BLaER1 (cell line): ENCODE measurements at regions not wholly inside any gene's neighbourhood (a gene's known extent, or its start where the extent isn't known, plus 50 kb on each side); places are given as distances from the start of the nearest gene placed in this dataset.
A peak's percentile ranks its signal among the peaks of the same experiment; 100 is the strongest.

Experiments used
- H3K27ac ChIP-seq: shearing (Covaris generic); formaldehyde crosslinking; 2 replicates; pipeline ENCODE4 v1.8.1; 2022
- H3K27me3 ChIP-seq: shearing (Covaris generic); formaldehyde crosslinking; 2 replicates; pipeline ENCODE4 v1.8.1; 2022
- H3K36me3 ChIP-seq: shearing (Covaris generic); formaldehyde crosslinking; 2 replicates; pipeline ENCODE4 v1.8.1; 2022
- H3K4me1 ChIP-seq: shearing (Covaris generic); formaldehyde crosslinking; 2 replicates; pipeline ENCODE4 v1.8.1; 2022
- H3K4me2 ChIP-seq: shearing (Covaris generic); formaldehyde crosslinking; 2 replicates; pipeline ENCODE4 v1.8.1; 2022
- H3K4me3 ChIP-seq: shearing (Covaris generic); formaldehyde crosslinking; 2 replicates; pipeline ENCODE4 v1.8.1; 2022
- H3K9ac ChIP-seq: shearing (Covaris generic); formaldehyde crosslinking; 2 replicates; pipeline ENCODE4 v1.8.1; 2022
- H3K9me3 ChIP-seq: shearing (Covaris generic); formaldehyde crosslinking; 2 replicates; pipeline ENCODE4 v1.8.1; 2022
- H4K20me1 ChIP-seq: shearing (Covaris generic); formaldehyde crosslinking; 2 replicates; pipeline ENCODE4 v1.8.1; 2022
- Cebpa-rat ChIP-seq: shearing (Covaris generic); IDR thresholded peaks from 2 replicates; pipeline ENCODE4 v1.8.1; 2022

DNA sequence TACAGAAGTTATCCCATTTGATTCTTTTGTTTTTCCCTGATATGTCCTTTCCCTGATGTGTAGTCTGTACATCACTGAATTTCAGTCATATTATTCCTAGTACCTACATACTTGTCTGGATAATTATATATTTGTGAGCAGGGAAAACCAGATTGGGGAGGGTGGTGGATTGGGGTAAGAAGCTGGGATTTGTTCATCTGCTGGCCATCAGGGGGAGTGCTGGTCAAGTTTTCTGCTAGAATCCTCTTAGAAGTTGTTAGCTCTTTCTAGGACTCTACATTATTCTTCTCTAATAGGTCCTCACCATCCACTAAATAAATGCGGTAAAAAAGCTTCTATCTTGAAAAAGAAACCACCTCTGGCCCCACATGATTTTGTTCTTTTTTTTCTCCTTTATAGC is 232.7 kb upstream of the TAC1 start:
- Histone ChIP-seq H3K27me3 (no peaks in the 10 kb centered on the region), H3K9ac (no peak overlapping the region), H3K27ac (no peak overlapping the region), H3K36me3 (no peaks in the 10 kb centered on the region), H3K4me3 (no peak overlapping the region), H3K9me3 (no peaks in the 10 kb centered on the region), H3K4me2 (no peak overlapping the region), H4K20me1 (no peaks in the 10 kb centered on the region), H3K4me1 (no peaks in the 10 kb centered on the region)
- TF ChIP-seq Cebpa-rat, result no peak

- no peak overlapping the region for H3K4me3 ChIP-seq
- no peaks in the 10 kb centered on the region for H4K20me1 ChIP-seq
These were observed 228.4 kb upstream of the TAC1 start for GRCh38 chr7:97503367-97504094.

DNA sequence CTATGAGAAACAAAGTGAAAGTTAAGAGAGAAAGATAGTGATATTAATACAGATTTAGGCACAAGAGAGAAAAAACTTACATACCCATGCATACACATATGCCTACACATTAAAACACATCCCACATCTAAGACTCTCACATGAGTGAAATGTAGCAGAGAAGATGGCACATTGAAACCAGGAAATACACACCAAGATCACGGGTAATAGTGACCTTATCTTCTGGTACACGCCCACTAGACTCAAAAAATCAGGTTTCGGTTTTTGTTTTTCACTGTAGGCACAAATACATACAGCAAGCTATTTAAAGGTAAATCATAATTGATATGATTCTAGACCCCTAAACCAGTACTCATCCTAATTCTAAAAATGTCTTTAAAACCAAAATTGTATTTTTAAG is 225.2 kb upstream of the TAC1 start:
- H3K9ac ChIP-seq, result no peak overlapping the region
- H3K4me3 ChIP-seq, result no peak overlapping the region
- no peaks in the 10 kb centered on the region for H3K4me1 ChIP-seq
- no peaks in the 10 kb centered on the region for H3K9me3 ChIP-seq
- H3K27ac ChIP-seq, result no peak overlapping the region
- TF ChIP-seq Cebpa-rat, result no peak
- H4K20me1 ChIP-seq, result no peaks in the 10 kb centered on the region
- H3K36me3 ChIP-seq, result no peaks in the 10 kb centered on the region
- no peaks in the 10 kb centered on the region for H3K27me3 ChIP-seq
- H3K4me2 ChIP-seq, result no peak overlapping the region

More at GRCh38 chr7:97503367-97504094, 228.4 kb upstream of the TAC1 start:
- TF ChIP-seq Cebpa-rat, result no peak
- no peak overlapping the region for H3K9ac ChIP-seq
- no peaks in the 10 kb centered on the region for H3K36me3 ChIP-seq
- H3K4me1 ChIP-seq, result no peaks in the 10 kb centered on the region
- no peaks in the 10 kb centered on the region for H3K9me3 ChIP-seq
- no peak overlapping the region for H3K27ac ChIP-seq
- no peaks in the 10 kb centered on the region for H3K27me3 ChIP-seq
- H3K4me2 ChIP-seq, result no peak overlapping the region

- TF ChIP-seq Cebpa-rat, result no peak
- no peak overlapping the region for H3K4me2 ChIP-seq
- H3K4me3 ChIP-seq, result no peak overlapping the region
- no peak overlapping the region for H3K27ac ChIP-seq
- H3K9ac ChIP-seq, result no peak overlapping the region
- no peaks in the 10 kb centered on the region for H3K27me3 ChIP-seq
- no peaks in the 10 kb centered on the region for H3K4me1 ChIP-seq
- no peaks in the 10 kb centered on the region for H4K20me1 ChIP-seq
- H3K9me3 ChIP-seq, result no peaks in the 10 kb centered on the region
- H3K36me3 ChIP-seq, result no peaks in the 10 kb centered on the region
These were observed 219.3 kb upstream of the TAC1 start for GRCh38 chr7:97512441-97513207.

GRCh38 chr7:97513326-97513725 is 218.6 kb upstream of the TAC1 start:
- H3K9me3 ChIP-seq, result no peaks in the 10 kb centered on the region
- H3K9ac ChIP-seq, result no peak overlapping the region
- no peaks in the 10 kb centered on the region for H4K20me1 ChIP-seq
- H3K4me3 ChIP-seq, result no peak overlapping the region
- H3K27ac ChIP-seq, result no peak overlapping the region
- H3K4me1 ChIP-seq, result no peaks in the 10 kb centered on the region
- no peaks in the 10 kb centered on the region for H3K27me3 ChIP-seq
- H3K36me3 ChIP-seq, result no peaks in the 10 kb centered on the region
- no peak for TF ChIP-seq Cebpa-rat
- H3K4me2 ChIP-seq, result no peak overlapping the region

DNA sequence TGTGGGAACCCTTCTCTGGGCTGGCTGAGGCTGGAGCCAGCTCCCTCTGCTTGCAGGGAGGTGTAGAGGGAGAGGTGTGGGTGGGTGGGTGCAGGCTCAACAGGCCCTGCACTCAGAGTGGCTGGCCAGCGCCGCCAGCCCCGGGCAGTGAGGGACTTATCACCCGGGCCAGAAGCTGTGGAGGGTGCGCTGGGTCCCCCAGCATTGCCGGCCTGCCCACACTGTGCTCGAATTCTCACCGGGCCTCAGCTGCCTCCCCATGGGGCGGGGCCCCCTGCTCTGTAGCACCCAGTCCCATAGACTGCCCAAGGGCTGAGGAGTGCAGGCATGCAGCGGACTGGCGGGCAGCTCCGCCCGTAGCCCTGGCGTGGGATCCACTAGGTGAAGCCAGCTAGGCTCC is 190.7 kb upstream of the TAC1 start:
- no peaks in the 10 kb centered on the region for H3K36me3 ChIP-seq
- peaks cover 13% of the 10 kb centered on the region for H3K9me3 ChIP-seq
- no peaks in the 10 kb centered on the region for H3K4me1 ChIP-seq
- no peaks in the 10 kb centered on the region for H3K27me3 ChIP-seq
- TF ChIP-seq Cebpa-rat, result no peak
- H3K4me3 ChIP-seq, result no peak overlapping the region
- H4K20me1 ChIP-seq, result no peaks in the 10 kb centered on the region
- H3K9ac ChIP-seq, result no peak overlapping the region
- no peak overlapping the region for H3K27ac ChIP-seq
- H3K4me2 ChIP-seq, result no peak overlapping the region

GRCh38 chr7:97555857-97556421 is 175.9 kb upstream of the TAC1 start:
- Histone ChIP-seq H3K4me3 (no peak overlapping the region), H3K4me2 (no peak overlapping the region), H3K9me3 (no peaks in the 10 kb centered on the region), H3K27me3 (no peaks in the 10 kb centered on the region), H3K36me3 (no peaks in the 10 kb centered on the region), H3K9ac (no peak overlapping the region), H3K27ac (no peak overlapping the region), H3K4me1 (no peaks in the 10 kb centered on the region), H4K20me1 (no peaks in the 10 kb centered on the region)
- TF ChIP-seq Cebpa-rat, result no peak

GRCh38 chr7:97565665-97566064 is 166.2 kb upstream of the TAC1 start:
- no peak for TF ChIP-seq Cebpa-rat
- H3K4me3 ChIP-seq, result no peak overlapping the region
- H3K27ac ChIP-seq, result no peak overlapping the region
- no peaks in the 10 kb centered on the region for H3K9me3 ChIP-seq
- no peaks in the 10 kb centered on the region for H3K27me3 ChIP-seq
- H3K36me3 ChIP-seq, result no peaks in the 10 kb centered on the region
- H3K4me1 ChIP-seq, result no peaks in the 10 kb centered on the region
- no peak overlapping the region for H3K9ac ChIP-seq
- H4K20me1 ChIP-seq, result no peaks in the 10 kb centered on the region
- no peak overlapping the region for H3K4me2 ChIP-seq

GRCh38 chr7:97573065-97573464 is 158.8 kb upstream of the TAC1 start:
- Histone ChIP-seq H3K4me3 (no peak overlapping the region), H3K9me3 (no peaks in the 10 kb centered on the region), H3K27me3 (no peaks in the 10 kb centered on the region), H3K4me2 (no peak overlapping the region), H3K9ac (no peak overlapping the region), H4K20me1 (no peaks in the 10 kb centered on the region), H3K4me1 (peaks cover 5% of the 10 kb centered on the region), H3K27ac (no peak overlapping the region), H3K36me3 (no peaks in the 10 kb centered on the region)
- no peak for TF ChIP-seq Cebpa-rat

DNA sequence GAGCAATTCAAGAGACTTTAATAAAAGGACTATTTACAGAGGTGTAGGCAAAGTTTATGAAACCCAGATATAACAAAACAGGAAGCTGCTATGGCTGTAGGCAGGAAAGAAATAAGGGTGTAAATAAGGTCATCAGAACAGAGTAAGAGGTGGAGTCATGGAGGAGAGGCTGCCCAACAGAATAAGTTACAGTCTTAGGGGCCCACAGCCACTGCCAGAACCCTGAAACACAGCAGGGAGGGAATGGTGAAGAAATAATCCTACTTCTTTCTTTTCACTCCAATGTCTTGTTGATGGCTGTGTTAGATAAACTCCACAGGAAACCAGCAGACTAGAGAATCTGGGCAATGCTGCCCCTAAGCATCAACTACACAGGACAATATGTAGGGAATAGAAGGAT is 155.8 kb upstream of the TAC1 start:
- no peaks in the 10 kb centered on the region for H3K36me3 ChIP-seq
- H3K9ac ChIP-seq, result no peak overlapping the region
- no peaks in the 10 kb centered on the region; the same call in 1 of the 2 replicates for H3K9me3 ChIP-seq
- peaks cover 5% of the 10 kb centered on the region for H3K4me1 ChIP-seq
- H3K4me2 ChIP-seq, result peak overlapping the region; percentile 3; the same call in 1 of the 2 replicates
- no peak overlapping the region for H3K4me3 ChIP-seq
- no peak overlapping the region for H3K27ac ChIP-seq
- no peaks in the 10 kb centered on the region for H3K27me3 ChIP-seq
- H4K20me1 ChIP-seq, result no peaks in the 10 kb centered on the region
- no peak for TF ChIP-seq Cebpa-rat
